ENCODE measurements at regions not wholly inside any gene's neighbourhood (a gene's known extent, or its start where the extent isn't known, plus 50 kb on each side); places are given as distances from the start of the nearest gene placed in this dataset.

GRCh38 chr12:23098517-23098916 is 473.5 kb downstream of the ETNK1 start:
- Histone ChIP-seq H3K4me3 (ENCODE audit: insufficient read depth, low read depth, low read length) (no peak overlapping the region), H4K20me1 (ENCODE audit: insufficient read depth, low read length) (no peaks in the 10 kb centered on the region), H3K23ac (ENCODE audit: low read depth, low read length) (no peak overlapping the region), H3K36me3 (ENCODE audit: control insufficient read depth, insufficient read depth, low read length) (no peaks in the 10 kb centered on the region), H4K5ac (ENCODE audit: low read depth, low read length) (no peak overlapping the region), H3K27ac (ENCODE audit: insufficient read depth, low read length) (no peak overlapping the region), H3K56ac (ENCODE audit: extremely low read depth, insufficient read depth, low read length) (no peak overlapping the region), H2BK20ac (ENCODE audit: low read depth, low read length) (no peak overlapping the region), H3K18ac (ENCODE audit: low read depth, low read length) (no peak overlapping the region), H4K8ac (ENCODE audit: low read depth in 2 of 2, low read length in 2 of 2) (no peak overlapping the region), H2BK5ac (ENCODE audit: low read depth, low read length, poor library complexity, severe bottlenecking) (no peak overlapping the region), H3K79me1 (ENCODE audit: low read depth in 1 of 2, low read length in 2 of 2) (no peaks in the 10 kb centered on the region), H2AFZ (replicated peaks; ENCODE audit: low read length, poor library complexity) (no peak overlapping the region), H3K14ac (replicated peaks; ENCODE audit: low read depth, low read length) (no peak overlapping the region), H3K27me3 (ENCODE audit: control insufficient read depth, insufficient read depth, low read length) (no peaks in the 10 kb centered on the region; the same call in 1 of the 2 replicates), H3K9me1 (ENCODE audit: insufficient read depth, low read length) (no peaks in the 10 kb centered on the region), H3K9me3 (ENCODE audit: control insufficient read depth, insufficient read depth, low read length) (no peaks in the 10 kb centered on the region), H4K91ac (ENCODE audit: insufficient read depth, low read depth, low read length) (no peak overlapping the region), H2AK9ac (replicated peaks; ENCODE audit: low read depth, low read length, poor library complexity) (no peak overlapping the region), H3K4me2 (ENCODE audit: low read depth, low read length) (no peak overlapping the region), H2BK15ac (ENCODE audit: low read depth, low read length) (no peak overlapping the region), H3K9ac (ENCODE audit: low read depth, low read length) (no peak overlapping the region), H3K4me1 (ENCODE audit: control insufficient read depth, insufficient read depth, low read length) (no peaks in the 10 kb centered on the region), H2BK120ac (ENCODE audit: low read depth, low read length) (no peak overlapping the region), H2AK5ac (ENCODE audit: low read depth, low read length) (no peak overlapping the region), H3K4ac (ENCODE audit: low read depth, low read length) (no peak overlapping the region)
- CTCF ChIA-PET = no interaction called here
- in situ Hi-C loops (cut with MboI; ENCODE audit: low sequenced_read_pairs) (no loop called here), intact Hi-C loops (cut with micrococcal nuclease) (no loop called here), dilution Hi-C loops (cut with HindIII; ENCODE audit: low sequenced_read_pairs, unreplicated experiment) (no loop called here)
- POLR2A ChIA-PET (ENCODE audit: unreplicated experiment) = no interaction called here
- ATAC-seq (ENCODE audit: low read depth) (no peak), DNase-seq (no peak)
- no peak for TF ChIP-seq CEBPB (IDR thresholded peaks at IDR 0.05; ENCODE audit: low read depth, low read length)
- no peak for TF ChIP-seq MAFK (IDR thresholded peaks at IDR 0.05; ENCODE audit: low read depth, low read length)
- no peak for TF ChIP-seq RCOR1 (IDR thresholded peaks at IDR 0.05; ENCODE audit: insufficient replicate concordance, low read length)
- no peak for TF ChIP-seq MAZ (IDR thresholded peaks at IDR 0.05; ENCODE audit: borderline replicate concordance, low read depth, low read length)
- no peak for TF ChIP-seq CTCF (conservative IDR thresholded peaks at IDR 0.05; ENCODE audit: low read depth, low read length)
- TF ChIP-seq BHLHE40 (IDR thresholded peaks at IDR 0.05; ENCODE audit: low read depth, low read length) = no peak
- no peak for TF ChIP-seq FOS (IDR thresholded peaks at IDR 0.05; ENCODE audit: low read depth, low read length)
- TF ChIP-seq POLR2A (IDR thresholded peaks at IDR 0.05; ENCODE audit: low read depth, low read length) = no peak
- TF ChIP-seq RFX5 (IDR thresholded peaks at IDR 0.05; ENCODE audit: low read depth, low read length) = no peak
- no peak for TF ChIP-seq NFE2L2 (IDR thresholded peaks at IDR 0.05; ENCODE audit: low read depth, low read length)
- TF ChIP-seq CHD1 (IDR thresholded peaks at IDR 0.05; ENCODE audit: low read depth, low read length) = no peak
- no peak for TF ChIP-seq ELK1 (IDR thresholded peaks at IDR 0.05; ENCODE audit: borderline replicate concordance, low read depth, low read length)
- TF ChIP-seq MXI1 (IDR thresholded peaks at IDR 0.05; ENCODE audit: borderline replicate concordance, low read depth, low read length) = no peak
- TF ChIP-seq USF2 (IDR thresholded peaks at IDR 0.05; ENCODE audit: low read depth, low read length) = no peak
- TF ChIP-seq RAD21 (IDR thresholded peaks at IDR 0.05; ENCODE audit: low read length) = no peak
- TF ChIP-seq SMC3 (IDR thresholded peaks at IDR 0.05; ENCODE audit: low read depth, low read length) = no peak
- no CpG with 5 or more reads among the region's 3 CpGs for WGBS, 2 experiments (ENCODE audit: extremely low coverage in 2 of 2, insufficient read length in 1 of 2)
- no TSS peak for BruUV-seq (replicated peaks)
